ENCODE measurements at regions not wholly inside any gene's neighbourhood (a gene's known extent, or its start where the extent isn't known, plus 50 kb on each side); places are given as distances from the start of the nearest gene placed in this dataset.

DNA sequence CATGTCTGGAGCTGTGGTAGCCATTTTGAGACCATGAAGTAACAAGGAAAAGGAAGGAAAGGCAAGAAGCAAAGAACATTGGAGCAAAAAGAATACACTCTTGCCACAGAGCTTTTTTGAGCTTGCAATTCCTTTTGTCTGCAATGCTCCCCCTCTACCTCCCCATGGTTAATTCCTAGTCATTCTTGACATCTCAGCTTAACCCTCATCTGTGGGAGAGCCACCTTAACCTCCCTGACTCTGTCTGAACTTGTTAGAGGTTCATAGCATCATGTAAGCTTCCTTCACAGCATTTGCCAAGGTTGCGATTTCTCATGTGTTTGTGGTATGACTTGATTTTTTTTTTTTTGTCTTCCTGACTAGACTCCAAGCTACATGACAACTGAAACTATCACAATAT lies 564.1 kb upstream of the PLXNA2 start:
- no peak for DNase-seq

DNA sequence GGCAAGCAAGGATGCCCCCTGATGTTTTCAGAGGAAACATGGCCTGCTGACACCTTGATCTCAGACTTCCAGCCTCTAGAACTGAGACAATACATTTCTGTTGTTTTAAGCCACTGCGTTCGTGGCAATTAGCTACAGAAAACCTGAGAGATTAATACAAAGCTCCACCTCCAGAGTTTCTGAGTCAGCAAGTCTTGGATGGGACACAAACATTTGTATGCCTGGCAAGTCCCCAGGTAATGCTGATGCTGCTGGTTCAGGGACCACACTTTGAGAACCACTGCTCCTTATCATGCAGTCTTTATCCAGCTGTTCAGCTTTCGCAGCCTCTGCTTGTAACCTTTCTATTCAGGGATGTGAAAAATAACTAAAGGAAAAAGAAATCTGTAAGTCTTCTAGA lies 565.7 kb upstream of the PLXNA2 start:
- no peak for DNase-seq

DNA sequence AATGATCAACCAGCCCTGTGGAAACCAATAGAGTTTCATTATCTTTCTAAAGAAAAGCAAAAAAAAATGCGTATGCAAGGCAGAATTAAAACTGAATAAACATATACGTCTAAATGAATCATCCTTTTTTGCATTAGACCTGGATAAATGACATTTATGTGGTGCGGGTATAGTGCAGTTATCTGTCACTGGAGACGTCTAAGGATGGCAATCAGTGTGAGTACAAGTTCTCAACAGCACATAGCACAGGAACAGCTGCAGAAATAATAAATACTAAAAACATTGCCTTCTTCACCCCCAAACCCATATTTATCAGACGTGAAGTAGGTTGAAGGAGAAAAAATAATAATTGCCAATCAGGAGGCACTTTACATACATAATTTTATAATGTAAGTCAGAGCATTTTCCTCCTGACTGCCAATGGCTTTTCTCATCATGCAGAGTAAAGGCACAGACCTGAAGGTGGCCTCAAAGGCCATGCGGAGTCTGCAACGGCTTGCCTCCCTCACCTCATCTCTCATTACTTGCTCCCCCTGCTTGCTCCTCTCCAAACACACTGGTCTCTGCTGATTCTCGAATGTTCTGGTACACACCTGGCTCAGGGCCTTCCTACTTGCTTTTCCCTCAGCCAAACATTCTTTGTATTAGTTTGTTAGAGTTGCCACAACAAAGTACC lies 574.7 kb upstream of the PLXNA2 start:
- no peak for DNase-seq

DNA sequence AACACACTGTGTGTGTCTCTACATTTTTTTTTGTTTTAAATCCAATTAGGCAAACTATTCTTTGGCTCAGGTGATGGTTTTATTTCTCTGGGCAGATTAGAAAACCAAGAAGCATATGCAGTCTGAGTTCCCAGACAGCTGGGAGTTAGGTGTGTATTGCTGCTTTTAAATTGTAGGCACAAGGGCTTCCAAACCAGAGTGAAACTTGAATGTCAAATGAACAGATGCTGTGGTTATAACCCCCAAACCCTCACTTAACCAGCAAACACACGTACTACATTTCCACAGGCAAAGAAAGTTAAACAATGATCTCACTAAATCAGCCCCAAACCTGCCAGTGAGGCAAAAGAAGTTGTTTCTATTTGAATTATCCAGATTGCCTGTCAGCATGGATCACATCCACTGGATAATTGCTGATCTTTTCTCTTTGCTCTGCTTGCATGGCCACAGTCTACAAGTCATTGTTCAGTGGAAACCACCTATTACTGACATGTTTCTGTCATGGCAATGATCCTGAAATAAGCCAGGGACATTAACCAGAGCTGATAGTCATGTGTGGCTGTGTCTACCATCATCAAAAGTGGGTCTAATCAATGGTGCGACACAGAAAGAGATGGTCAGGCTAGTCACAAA lies 576.5 kb upstream of the PLXNA2 start:
- peak; percentile 65 for DNase-seq

DNA sequence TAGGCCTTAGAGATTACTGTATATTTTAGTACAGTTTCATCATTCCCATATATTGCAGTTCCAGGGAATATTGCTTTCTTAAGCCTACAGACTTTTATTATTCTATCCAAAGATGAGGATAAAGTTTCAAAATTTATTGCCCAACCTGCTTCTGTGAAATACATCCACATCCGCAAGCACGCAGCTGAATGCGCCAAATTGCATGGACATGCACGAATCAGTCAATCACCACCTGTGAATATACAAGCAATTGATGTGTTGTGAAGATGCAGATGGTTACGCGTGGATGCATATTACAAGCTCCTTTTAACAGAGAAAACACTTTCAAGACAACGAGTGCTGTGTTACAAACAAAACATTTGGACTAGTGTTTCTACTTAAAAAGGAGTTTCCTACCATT lies 577.8 kb upstream of the PLXNA2 start:
- peak; percentile 80 for DNase-seq

DNA sequence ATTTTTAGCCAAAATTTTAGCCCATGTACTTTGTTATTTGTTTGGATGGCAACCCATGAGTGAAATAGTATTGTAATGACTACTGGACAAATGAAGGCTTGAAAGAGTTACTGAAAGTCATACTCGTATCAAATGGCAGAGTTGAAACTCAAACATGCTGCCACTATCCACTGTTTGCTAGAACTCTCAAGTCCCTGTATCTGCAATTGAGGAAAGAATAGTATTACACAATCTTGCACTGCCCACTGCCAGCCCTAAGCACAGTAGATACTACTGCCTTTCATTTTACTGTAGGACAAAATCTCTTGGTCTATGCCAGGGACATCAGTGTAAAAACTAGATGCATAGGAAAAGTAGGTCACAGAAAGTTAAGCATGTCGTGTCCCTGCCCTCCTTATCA lies 581.1 kb upstream of the PLXNA2 start:
- DNase-seq = no peak

DNA sequence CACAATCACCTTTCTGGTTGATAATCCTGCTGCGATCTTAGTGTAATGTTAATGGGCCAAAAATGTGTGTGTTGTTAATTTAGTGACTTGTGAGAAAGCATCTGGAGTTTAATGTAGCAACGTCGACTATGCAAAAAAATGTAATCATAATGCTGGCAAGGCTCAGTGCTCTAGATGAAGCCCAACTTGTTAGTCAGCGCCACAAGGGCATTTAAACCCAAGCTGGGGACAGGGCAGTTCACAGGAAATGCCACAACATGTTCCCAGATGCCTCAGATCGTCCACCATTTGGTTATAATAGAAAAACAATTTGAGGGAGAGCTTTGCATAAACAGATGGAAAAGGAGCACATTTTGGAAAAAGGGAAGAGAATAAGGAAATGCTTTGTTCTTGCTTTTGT lies 585.4 kb upstream of the PLXNA2 start:
- no peak for DNase-seq

DNA sequence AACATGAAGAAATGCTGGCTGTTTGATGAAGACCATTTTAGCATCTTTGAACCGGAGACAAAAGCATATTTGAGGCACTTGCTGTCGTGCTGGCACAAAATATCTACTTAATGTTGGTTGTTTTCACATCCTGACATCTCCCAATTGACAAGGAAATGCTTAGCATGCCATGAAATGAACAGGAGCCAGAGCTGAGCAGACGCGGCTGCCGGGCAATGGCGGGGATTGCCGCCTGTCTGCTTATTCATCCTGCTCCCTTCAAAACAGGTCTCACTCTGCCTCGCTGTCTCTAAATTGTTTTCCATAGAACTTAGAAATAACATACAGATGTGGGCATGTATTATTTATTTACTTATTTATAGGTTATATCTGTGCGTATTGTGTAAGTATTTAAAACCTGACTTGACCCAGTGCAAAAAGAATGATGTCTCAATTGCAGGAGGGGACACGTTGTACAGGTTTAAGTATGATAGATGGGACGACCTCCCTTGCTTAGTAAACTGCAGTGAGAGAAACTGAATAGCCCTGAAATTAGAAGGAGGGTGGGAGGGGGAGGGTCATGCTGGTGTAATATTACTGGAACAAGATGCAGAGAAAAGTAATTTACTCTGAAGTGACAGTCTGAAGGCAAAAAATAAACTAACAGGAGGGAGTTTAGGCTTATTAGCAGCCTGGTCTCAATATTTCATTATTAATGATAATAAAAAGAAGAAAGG lies 590.4 kb upstream of the PLXNA2 start:
- DNase-seq = peak; percentile 67

DNA sequence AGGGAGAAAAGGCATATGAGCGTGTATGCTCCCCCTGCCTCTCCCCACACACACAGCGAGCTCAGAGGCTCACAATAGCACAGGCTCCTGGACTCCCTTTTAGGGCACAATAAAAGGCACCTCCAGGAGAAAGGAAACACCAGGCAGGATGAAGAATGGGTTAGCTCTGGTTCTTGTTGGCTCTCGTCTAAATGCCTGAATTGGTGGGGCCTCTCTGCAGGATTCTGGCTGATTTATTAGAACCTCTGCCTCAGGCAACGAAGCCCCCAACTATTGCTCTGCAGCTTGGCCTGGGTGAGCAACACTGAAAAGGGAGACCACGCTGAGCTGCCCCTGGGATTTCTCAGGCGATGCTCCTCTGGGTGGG lies 590.9 kb upstream of the PLXNA2 start:
- DNase-seq = peak; percentile 67

DNA sequence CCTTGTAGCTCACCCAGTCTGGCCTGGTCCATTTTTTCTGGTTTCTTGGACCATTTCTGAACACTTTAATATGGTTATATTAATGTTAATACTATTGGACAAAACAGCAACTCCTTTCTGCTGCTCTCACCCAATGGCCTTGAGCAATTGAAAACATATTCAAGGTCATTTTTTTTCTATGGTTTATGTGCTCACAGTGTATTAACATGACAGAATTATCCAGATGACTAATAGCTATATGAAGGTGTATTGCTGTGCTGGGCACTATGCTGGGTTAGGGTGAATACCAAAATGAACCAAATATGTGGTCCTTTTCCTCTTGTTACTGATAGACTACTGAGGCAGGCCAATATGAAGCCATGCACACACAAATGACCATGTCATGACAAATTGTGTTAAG lies 591.6 kb upstream of the PLXNA2 start:
- DNase-seq = no peak

DNA sequence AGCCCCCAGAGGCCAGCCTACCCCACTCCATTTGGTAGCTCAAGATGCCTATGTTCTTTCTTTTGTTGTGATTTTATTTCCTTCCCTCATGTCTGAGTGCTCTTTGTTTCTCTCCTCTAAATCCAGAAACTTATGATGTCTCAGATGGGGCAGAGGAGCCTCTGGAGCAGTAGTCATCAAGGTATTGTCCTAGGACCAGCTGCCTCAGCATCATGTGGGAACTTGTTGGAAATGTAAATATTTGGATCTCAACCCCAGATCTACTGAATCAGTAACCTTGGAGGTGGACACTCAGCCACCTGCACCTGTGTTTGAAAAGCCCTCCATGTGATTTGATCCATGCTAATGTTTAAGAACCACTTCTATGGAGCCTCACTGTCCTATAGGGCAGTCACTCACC lies 593.1 kb upstream of the PLXNA2 start:
- DNase-seq = peak; percentile 90

DNA sequence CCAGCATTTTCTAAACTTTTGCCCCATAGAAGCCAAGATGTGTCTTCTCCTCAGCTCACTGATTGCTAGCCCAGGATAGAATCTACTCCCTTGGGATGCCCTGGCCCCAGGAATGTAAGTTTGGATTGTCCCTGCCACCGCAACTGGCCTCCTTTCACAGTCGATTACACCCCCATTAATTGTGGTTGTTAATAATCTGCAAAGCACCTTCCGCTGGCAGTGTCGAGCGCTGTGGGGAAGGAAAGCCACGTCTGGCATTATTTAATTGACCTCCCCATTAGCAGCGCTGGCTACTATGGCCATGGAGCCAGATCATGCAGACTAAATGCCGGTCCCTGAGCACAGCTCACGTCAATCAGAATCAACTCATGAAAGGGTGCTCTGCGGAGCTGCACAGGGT lies 597.3 kb upstream of the PLXNA2 start:
- DNase-seq = no peak

DNA sequence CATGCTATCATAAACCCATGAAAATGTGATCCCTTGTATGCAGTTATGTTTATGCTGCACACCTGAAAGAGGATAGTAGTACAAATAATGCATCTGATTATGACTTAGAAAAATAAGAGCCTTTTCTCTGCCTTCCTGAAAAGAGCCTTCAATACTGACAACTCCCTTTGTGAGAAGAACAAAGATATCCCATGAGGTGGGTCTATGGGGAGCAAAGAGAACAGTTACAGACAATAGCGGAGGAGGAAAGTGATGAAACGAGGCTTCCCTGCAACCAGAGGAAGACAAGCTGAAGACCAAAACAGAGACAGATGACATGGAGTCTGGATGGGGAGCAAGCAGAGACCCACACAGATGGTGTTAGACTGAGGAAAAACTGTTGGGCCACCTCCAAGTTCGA lies 598.3 kb upstream of the PLXNA2 start:
- DNase-seq = no peak

DNA sequence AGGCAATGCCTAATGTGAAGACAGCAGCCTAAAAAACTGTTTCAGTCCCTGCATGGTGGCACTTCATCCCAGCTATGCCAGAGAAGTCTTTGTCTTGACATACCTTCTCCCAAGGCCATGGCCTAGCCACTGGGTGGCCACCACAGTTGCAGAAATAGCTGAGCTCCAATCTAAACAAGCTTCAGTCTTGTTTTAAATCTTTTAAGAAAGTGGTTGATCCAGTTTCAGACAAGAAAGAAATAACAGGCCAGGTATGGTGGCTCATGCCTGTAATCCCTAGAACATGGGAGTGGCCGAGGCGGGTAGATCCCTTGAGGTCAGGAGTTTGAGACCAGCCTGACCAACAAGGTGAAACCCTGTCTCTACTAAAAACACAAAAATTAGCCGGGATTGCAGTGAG lies 600.0 kb upstream of the PLXNA2 start:
- no peak for DNase-seq

DNA sequence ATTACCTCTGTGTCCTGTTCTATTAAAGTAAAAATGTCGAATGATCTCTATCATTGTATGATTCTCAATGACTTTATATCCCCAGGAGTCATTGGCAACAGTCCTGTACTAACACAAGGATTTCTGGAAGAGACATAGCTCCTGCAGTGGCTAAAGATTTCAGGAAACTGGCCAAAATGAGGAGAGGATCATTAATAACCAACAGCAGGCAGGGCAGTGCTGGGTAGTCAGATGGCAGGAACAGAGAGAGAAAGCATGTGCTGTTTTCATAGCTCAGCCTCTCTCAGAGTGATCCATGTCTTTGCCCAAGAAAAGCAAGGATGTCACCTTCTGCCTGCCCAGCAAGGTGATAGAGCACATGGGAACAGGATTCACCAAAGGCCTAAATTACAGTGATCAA lies 604.7 kb upstream of the PLXNA2 start:
- DNase-seq = peak; percentile 22

DNA sequence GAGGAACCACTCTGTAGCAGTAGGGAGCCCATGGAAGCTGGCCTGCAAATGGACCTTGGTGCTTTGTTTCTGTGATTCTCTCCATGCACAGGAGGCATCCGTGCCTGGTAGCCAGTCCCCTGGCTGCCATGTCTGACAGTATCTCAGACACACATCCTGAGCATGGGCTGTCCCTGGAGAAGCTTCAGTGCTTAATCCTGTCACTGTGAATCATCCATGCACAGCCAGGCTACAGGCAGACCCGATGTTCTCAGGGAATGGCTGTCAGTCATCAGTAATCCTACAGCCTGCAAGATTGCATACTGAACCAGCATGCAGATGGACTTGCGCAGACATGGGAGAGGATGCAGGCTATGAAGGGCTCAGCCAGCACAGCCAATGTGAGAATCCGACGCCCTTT lies 606.3 kb upstream of the PLXNA2 start:
- DNase-seq = peak; percentile 48

DNA sequence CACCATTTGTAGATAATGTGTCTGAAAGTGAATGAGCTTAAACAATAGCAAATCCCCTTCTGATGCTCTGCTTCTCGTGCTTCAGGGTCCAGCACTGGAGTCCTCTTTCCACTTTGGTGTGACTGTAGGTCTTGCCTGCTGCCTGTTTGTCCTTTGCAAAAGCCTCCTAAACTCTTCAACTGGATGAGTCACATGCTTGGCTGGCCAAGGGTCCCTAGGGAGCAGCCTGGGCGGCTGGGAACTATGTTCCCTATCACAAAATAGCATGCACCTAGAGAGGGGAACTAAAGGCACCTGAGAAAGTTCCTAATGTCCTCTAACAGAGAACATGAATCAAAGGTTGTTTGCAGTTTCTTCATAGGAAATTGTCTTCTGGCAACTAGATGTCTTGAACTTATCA lies 607.2 kb upstream of the PLXNA2 start:
- DNase-seq = peak; percentile 22

DNA sequence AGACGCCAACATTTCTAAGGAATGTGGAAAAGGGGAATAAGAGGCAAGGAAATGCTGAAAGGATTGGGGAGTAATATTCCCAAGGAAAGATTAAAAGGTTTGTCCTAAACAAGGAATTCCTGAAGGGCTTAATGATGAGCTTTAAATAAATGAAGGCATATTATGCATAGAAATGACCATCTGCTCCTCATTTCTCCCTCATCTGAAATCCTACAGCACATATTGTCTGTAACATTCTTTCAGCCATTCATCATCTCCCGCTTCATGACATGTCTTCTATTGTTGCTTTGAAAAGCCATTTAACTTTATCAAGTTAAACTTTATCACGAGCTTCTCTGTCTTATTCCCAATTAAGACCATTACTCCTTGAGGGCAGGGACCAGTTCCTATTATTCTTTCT lies 608.7 kb upstream of the PLXNA2 start:
- no peak for DNase-seq

DNA sequence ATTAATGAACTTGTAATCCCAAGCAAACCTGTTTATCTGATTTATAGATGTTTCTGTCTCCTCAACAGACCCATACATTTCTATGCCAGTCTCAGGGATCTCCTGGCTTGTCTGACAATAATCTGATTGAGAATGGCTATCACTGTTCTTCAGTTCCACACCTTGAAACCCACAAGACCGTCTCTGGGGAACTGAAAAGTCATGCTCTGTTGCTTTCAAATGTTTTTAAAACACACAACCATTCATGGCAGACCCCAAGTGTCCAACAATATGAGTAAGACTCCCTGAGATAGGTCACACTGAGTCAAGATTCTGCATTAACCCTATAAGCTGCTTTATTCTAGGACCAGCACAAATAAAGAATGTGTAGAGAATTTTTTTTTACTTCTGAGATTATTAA lies 611.2 kb upstream of the PLXNA2 start:
- DNase-seq = peak; percentile 19

DNA sequence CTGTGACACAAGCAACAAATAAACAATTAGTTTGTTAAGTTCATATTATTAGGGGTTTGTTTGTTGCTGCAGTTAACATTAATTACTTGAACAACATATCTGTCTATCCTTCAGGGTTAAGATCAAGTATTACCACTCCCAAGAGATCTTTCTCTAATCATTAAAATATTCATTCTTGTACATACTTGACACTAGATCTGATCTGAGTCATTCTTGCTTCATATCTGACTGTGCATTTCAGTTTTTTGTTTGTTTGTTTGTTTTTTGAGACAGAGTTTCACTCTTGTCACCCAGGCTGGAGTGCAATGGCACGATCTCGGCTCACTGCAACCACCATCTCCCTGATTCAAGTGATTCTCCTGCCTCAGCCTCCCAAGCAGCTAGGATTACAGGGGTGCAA lies 613.3 kb upstream of the PLXNA2 start:
- no peak for DNase-seq

DNA sequence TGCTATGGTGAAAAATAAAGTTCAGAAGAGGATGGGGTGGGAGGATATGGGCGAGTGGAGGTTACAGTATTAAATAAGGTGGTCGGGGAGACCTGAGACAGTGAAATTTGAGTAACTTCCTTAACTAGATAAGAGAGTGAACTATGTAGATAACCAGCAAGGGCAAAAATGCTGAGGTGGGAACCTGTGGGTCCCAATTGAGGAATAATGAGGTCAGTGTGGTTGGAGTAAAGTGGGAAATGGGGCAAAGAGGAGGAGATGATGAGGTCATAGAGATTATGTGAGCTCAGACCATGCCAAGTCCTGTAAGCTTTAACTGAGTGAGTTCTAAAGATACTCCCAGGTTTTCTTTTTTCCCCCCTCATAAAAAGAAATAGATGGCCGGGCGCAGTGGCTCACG lies 614.6 kb upstream of the PLXNA2 start:
- DNase-seq = no peak

DNA sequence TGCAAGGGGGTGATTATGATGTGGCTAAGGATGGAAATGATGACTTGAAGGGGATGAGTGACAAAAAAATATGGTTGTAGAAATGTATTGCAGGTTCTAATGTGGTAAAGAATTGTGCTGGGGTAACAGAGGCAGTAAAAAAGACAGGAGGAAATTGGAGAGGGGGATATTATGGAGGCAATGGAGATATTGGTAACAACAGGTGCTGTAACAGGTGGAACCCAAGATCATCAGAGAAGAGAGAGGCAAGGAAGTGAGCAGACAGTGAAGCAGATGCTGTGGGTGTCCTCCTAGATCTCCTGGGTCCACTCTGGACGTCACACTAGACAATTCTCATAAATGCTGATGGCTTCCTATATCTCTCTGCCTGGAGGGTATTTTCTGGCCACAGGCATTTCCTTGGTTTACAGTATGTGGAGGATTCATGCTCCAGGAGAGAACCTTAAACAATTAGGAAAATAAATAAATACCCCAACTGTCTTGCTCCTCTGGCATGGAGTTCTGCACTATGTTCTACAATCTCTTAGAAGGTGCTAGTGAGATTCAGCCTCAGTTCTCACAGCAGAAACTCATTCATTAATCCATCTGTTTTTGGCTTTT lies 620.3 kb upstream of the PLXNA2 start:
- no peak for DNase-seq

DNA sequence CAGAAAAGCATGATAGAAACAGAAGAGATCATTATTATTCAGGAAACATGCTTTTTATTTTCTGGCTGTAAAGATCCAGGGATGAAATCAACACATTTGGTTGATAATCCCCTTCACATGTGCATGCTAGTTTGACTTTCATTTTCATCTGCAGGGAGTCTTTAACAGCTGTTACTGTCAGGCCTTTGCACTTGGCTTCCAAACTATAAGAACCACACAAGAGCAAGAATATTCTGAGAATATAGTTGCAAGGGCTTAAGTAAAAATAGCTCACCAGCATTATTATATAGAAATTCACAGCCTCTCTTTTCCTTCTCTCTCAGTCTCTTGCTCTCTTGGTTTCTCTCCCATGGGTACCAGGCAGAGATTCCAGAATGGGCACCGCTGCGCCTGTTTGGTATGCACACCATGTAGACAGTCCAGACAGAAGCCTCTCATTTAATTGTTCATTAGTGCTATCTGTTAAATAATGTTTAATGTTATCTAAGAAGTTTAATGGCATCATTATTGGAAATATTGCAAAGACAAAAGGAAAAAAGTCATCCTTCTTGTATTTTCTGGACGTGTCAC lies 622.3 kb upstream of the PLXNA2 start:
- DNase-seq = no peak

DNA sequence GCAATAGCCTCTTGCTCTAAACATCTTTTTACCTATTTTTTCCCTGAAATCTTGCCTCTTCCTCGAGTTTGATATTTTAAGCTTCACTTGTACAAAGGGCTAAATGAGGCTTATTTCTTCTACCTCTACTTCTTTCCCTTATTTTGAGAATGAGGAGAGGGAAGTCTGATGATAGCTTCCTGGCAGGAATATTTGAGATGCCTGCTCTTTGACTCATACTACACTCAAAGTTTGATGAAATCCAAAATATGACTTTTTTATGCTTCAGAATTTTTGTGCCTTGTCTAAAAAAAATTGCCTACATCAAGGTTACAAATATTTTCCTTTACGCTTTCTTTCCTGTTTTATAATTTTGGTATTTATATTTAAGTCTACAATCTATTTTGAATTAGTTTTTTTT lies 624.4 kb upstream of the PLXNA2 start:
- no peak for DNase-seq

Measured in DMS79 treated with DMSO at 0.1 percent for 48 hours (cell line).